K562 (cell line): ENCODE measurements at regions not wholly inside any gene's neighbourhood (a gene's known extent, or its start where the extent isn't known, plus 50 kb on each side); places are given as distances from the start of the nearest gene placed in this dataset.

ENCODE experiments used
- ATAC-seq: fragments of 200-7000 bp; cut with Tn5 transposase; 3 replicates; pipeline ENCODE4 v1.9.1; 2020; ENCODE audit warnings: moderate library complexity
- BruUV-seq: library from RNA; stranded (reverse); fragments of 400-500 nt; replicated peaks from 2 replicates; lab custom pipeline; 2021; lab: Mats Ljungman, UMichigan
- CTCF ChIA-PET: fragments of 300-600 bp; formaldehyde crosslinking; extraction: SDS; loops from one replicate; lab custom pipeline; 2021; ENCODE audit warnings: low intra/inter-chr PET ratio; lab: Yijun Ruan, JAX
- POLR2A ChIA-PET: fragments of 300-600, 350-650 bp; sonication (Branson Sonifier 250); formaldehyde crosslinking; extraction: SDS; loops from one replicate; lab custom pipeline; 2021; ENCODE audit warnings: antibody characterized with exemption, inconsistent platforms; lab: Yijun Ruan, JAX
- DNase-seq, 4 experiments: peaks; one replicate each; pipeline versions ENCODE4 v3.0.0 to v3.0.0-alpha.2; 2011 to 2018; ENCODE audit warnings: low spot score in 3 of 4, mixed read lengths in 3 of 4; ENCODE audit errors: extremely low read depth in 1 of 4
- FAIRE-seq: peaks from 2 replicates; lab custom pipeline; 2011; peaks lifted over from hg19 to GRCh38; lab: Jason Lieb, UNC
- H2AFZ ChIP-seq: 2 replicates; pipeline ENCODE4 v1.6.0; 2011; ENCODE audit warnings: low read depth, low read length, control low read depth, inconsistent platforms
- H3K27ac ChIP-seq: fragments of 200-600 bp; 3 replicates; pipeline ENCODE4 v1.8.0; 2011; ENCODE audit warnings: low read depth, mild to moderate bottlenecking, control low read depth, inconsistent platforms, low read length, moderate library complexity, mixed read lengths; ENCODE audit errors: extremely low read depth
- H3K27me3 ChIP-seq, 2 experiments: fragments of 300-600 bp in 1 of 2; 2 replicates in 1 of 2; 3 replicates in 1 of 2; pipeline versions ENCODE4 v1.6.0 to v1.8.0; 2011; ENCODE audit warnings: inconsistent platforms in 2 of 2, low read length in 2 of 2, mild to moderate bottlenecking in 1 of 2, mixed read lengths in 1 of 2, moderate library complexity in 1 of 2; ENCODE audit not compliant: control insufficient read depth in 2 of 2, insufficient read depth in 2 of 2
- H3K36me3 ChIP-seq: fragments of 300-600 bp; 3 replicates; pipeline ENCODE4 v1.8.0; 2011; ENCODE audit warnings: mild to moderate bottlenecking, low read length, inconsistent platforms; ENCODE audit not compliant: control insufficient read depth, insufficient read depth
- H3K4me1 ChIP-seq, 2 experiments: fragments of 200-600 bp in 1 of 2; replicated peaks in 1 of 2; 2 replicates in 1 of 2; 3 replicates in 1 of 2; pipeline versions ENCODE4 v1.5.1 to v1.8.0; 2011; ENCODE audit warnings: inconsistent platforms in 2 of 2, low read length in 2 of 2, mild to moderate bottlenecking in 1 of 2, mixed read lengths in 1 of 2, moderate library complexity in 1 of 2; ENCODE audit not compliant: control insufficient read depth in 2 of 2, insufficient read depth in 2 of 2
- H3K4me2 ChIP-seq: 2 replicates; pipeline ENCODE4 v1.6.1; 2011; ENCODE audit warnings: low read length, control low read depth, inconsistent platforms, mixed read lengths; ENCODE audit not compliant: insufficient read depth
- H3K4me3 ChIP-seq: fragments of 200-600 bp; sonication (generic), shearing (Covaris generic); 2 replicates; pipeline ENCODE4 v1.5.1; 2016; ENCODE audit warnings: control low read depth, inconsistent platforms
- H3K79me2 ChIP-seq: fragments of 200-600 bp; 3 replicates; pipeline ENCODE4 v1.8.0; 2011; ENCODE audit warnings: low read length, inconsistent platforms; ENCODE audit not compliant: control insufficient read depth, insufficient read depth
- H3K9ac ChIP-seq, 2 experiments: 2 replicates each; pipeline versions ENCODE4 v1.6.0 to v1.6.1; 2011; ENCODE audit warnings: low read depth in 2 of 2, low read length in 2 of 2, control low read depth in 1 of 2, inconsistent platforms in 1 of 2, mild to moderate bottlenecking in 1 of 2, mixed read lengths in 1 of 2; ENCODE audit not compliant: insufficient read depth in 1 of 2
- H3K9me1 ChIP-seq: one replicate; pipeline ENCODE4 v1.6.0; 2011; ENCODE audit warnings: inconsistent platforms, mild to moderate bottlenecking, low read length, moderate library complexity; ENCODE audit not compliant: control insufficient read depth, insufficient read depth
- H3K9me3 ChIP-seq: replicated peaks from 2 replicates; pipeline ENCODE4 v1.5.1; 2011; ENCODE audit warnings: low read depth, low read length, inconsistent platforms; ENCODE audit not compliant: control insufficient read depth, insufficient read depth
- H4K20me1 ChIP-seq: replicated peaks from 2 replicates; pipeline ENCODE4 v1.6.1; 2011; ENCODE audit warnings: low read length, inconsistent platforms, mixed read lengths; ENCODE audit not compliant: control insufficient read depth, insufficient read depth
- E2F3 ChIP-seq: fragments of 250-450 bp; sonication (Bioruptor Pico); IDR thresholded peaks from 2 replicates; pipeline ENCODE4 v1.4.0; 2020; ENCODE audit warnings: mild to moderate bottlenecking
- ETS2 ChIP-seq: IDR thresholded peaks from 2 replicates; pipeline ENCODE4 v1.6.1; 2016; ENCODE audit warnings: borderline replicate concordance, missing genetic modification characterization, mild to moderate bottlenecking, moderate library complexity, missing compliant biosample characterization; ENCODE audit not compliant: poor library complexity, severe bottlenecking
- EZH2 ChIP-seq: IDR thresholded peaks from 2 replicates; pipeline ENCODE4 v1.6.1; 2012; ENCODE audit warnings: low read depth, mild to moderate bottlenecking, inconsistent platforms, low read length, borderline replicate concordance
- HDGF ChIP-seq: fragments of 450-650 bp; IDR thresholded peaks from 2 replicates; pipeline ENCODE4 v1.6.1; 2016
- HNRNPK ChIP-seq: fragments of 200-400 bp; formaldehyde crosslinking; IDR thresholded peaks from one replicate; pipeline ENCODE4 v1.6.1; 2018; ENCODE audit warnings: mild to moderate bottlenecking, low read depth, low read length; ENCODE audit not compliant: poor library complexity, severe bottlenecking
- KAT7 ChIP-seq: sonication (generic); formaldehyde crosslinking; IDR thresholded peaks from 2 replicates; pipeline ENCODE4 v1.8.0; 2022; ENCODE audit warnings: missing genetic modification reagents, mild to moderate bottlenecking, borderline replicate concordance
- KDM1A ChIP-seq, 2 experiments: fragments of 450-650 bp; IDR thresholded peaks; 2 replicates each; pipeline ENCODE4 v1.6.1; 2016; ENCODE audit warnings: mild to moderate bottlenecking in 2 of 2
- MAFF ChIP-seq: IDR thresholded peaks from 2 replicates; pipeline ENCODE4 v1.6.1; 2012; ENCODE audit warnings: low read length, improper control_type of control experiment
- RB1 ChIP-seq: fragments of 450-650 bp; IDR thresholded peaks from 2 replicates; pipeline ENCODE4 v1.6.1; 2017; ENCODE audit warnings: low read depth, mild to moderate bottlenecking
- RBM15 ChIP-seq: fragments of 200-400 bp; formaldehyde crosslinking; IDR thresholded peaks from 2 replicates; pipeline ENCODE4 v1.6.1; 2018; ENCODE audit warnings: mild to moderate bottlenecking, low read length, moderate library complexity; ENCODE audit not compliant: insufficient read depth
- SP1 ChIP-seq: sonication (generic); formaldehyde crosslinking; IDR thresholded peaks from 2 replicates; pipeline ENCODE4 v1.8.1; 2022; ENCODE audit warnings: mild to moderate bottlenecking, missing genetic modification reagents
- THRA ChIP-seq: fragments of 450-650 bp; IDR thresholded peaks from 2 replicates; pipeline ENCODE4 v1.6.1; 2017; ENCODE audit warnings: mild to moderate bottlenecking, moderate library complexity
- TOE1 ChIP-seq, 2 experiments: fragments of 450-650 bp in 1 of 2; sonication (generic) in 1 of 2; formaldehyde crosslinking in 1 of 2; IDR thresholded peaks; 2 replicates each; pipeline versions ENCODE4 v1.7.1 to v1.8.0; 2016 to 2022; ENCODE audit warnings: borderline replicate concordance in 2 of 2, mild to moderate bottlenecking in 2 of 2, antibody characterized with exemption in 1 of 2, inconsistent platforms in 1 of 2, low read depth in 1 of 2, missing genetic modification reagents in 1 of 2, moderate library complexity in 1 of 2
- ZBTB5 ChIP-seq: fragments of 450-650 bp; IDR thresholded peaks from 2 replicates; pipeline ENCODE4 v1.6.1; 2017; ENCODE audit warnings: antibody characterized with exemption
- ZBTB8A ChIP-seq: fragments of 450-650 bp; IDR thresholded peaks from 2 replicates; pipeline ENCODE4 v1.6.1; 2018; ENCODE audit warnings: mild to moderate bottlenecking, moderate library complexity; ENCODE audit not compliant: partially characterized antibody
- ZNF134 ChIP-seq: fragments of 250-450 bp; sonication (Bioruptor Pico); conservative IDR thresholded peaks from 2 replicates; pipeline ENCODE4 v1.4.0; 2020
- ZNF316 ChIP-seq: fragments of 450-650 bp; IDR thresholded peaks from 2 replicates; pipeline ENCODE4 v1.6.1; 2016
- ZNF436 ChIP-seq: fragments of 250-450, 450-650 bp; sonication (Bioruptor Pico); formaldehyde crosslinking; IDR thresholded peaks from 2 replicates; pipeline ENCODE4 v1.7.0; 2020; ENCODE audit warnings: mild to moderate bottlenecking
- ZNF77 ChIP-seq: fragments of 250-450 bp; sonication (Bioruptor Pico); IDR thresholded peaks from 2 replicates; pipeline ENCODE4 v1.5.0; 2020
- in situ Hi-C: fragments of 300-500 bp; cut with MboI; formaldehyde crosslinking; loops from 4 replicates; pipeline ENCODE4 v1.15.0; 2018; ENCODE audit warnings: inconsistent platforms, mixed read lengths
- intact Hi-C: fragments of 100-400 bp; cut with micrococcal nuclease; formaldehyde crosslinking; loops from 2 replicates; pipeline ENCODE4 v1.14.2; 2022

GRCh38 chr11:26234451-26234850 lies 97.5 kb upstream of the ANO3 start (continued):
- TF ChIP-seq ZBTB5: no peak
- no peak for TF ChIP-seq ZNF436

- Histone ChIP-seq H3K4me2 (no peak overlapping the region), H3K4me3 (no peak overlapping the region), H3K27me3 (no peaks in the 10 kb centered on the region), H3K9me3 (no peaks in the 10 kb centered on the region), H3K9me1 (no peaks in the 10 kb centered on the region), H3K36me3 (no peaks in the 10 kb centered on the region), H3K27ac (no peak overlapping the region), H4K20me1 (no peaks in the 10 kb centered on the region), H3K4me1 (no peaks in the 10 kb centered on the region), H2AFZ (no peak overlapping the region), H3K79me2 (no peaks in the 10 kb centered on the region), H3K9ac (no peak overlapping the region)
- BruUV-seq: no TSS peak
- DNase-seq (no peak), FAIRE-seq (no peak), ATAC-seq (no peak)
- CTCF ChIA-PET: no interaction called here
- in situ Hi-C loops (no loop called here), intact Hi-C loops (no loop called here)
- POLR2A ChIA-PET: no interaction called here
- no peak for TF ChIP-seq RB1
- TF ChIP-seq THRA: no peak
- no peak for TF ChIP-seq ZBTB8A
- TF ChIP-seq ETS2 (tag): no peak
- TF ChIP-seq KDM1A (IDR thresholded peaks at IDR 0.05): no peak
- TF ChIP-seq SP1 (CRISPR knock-in tag): no peak
- TF ChIP-seq HDGF: no peak
- TF ChIP-seq E2F3 (CRISPR knock-in tag): no peak
- no peak for TF ChIP-seq MAFF
- TF ChIP-seq ZNF77 (CRISPR knock-in tag): no peak
- TF ChIP-seq RBM15: no peak
- no peak for TF ChIP-seq ZNF134 (CRISPR knock-in tag)
- no peak for TF ChIP-seq KAT7 (CRISPR knock-in tag)
- TF ChIP-seq TOE1 (IDR thresholded peaks at IDR 0.05; ENCODE audit: borderline replicate concordance): no peak
- TF ChIP-seq TOE1 (CRISPR knock-in tag; IDR thresholded peaks at IDR 0.05; ENCODE audit: borderline replicate concordance, low read depth): no peak
- TF ChIP-seq ZNF316: no peak
- no peak for TF ChIP-seq HNRNPK
- no peak for TF ChIP-seq EZH2
These were observed 88.5 kb upstream of the ANO3 start for GRCh38 chr11:26243426-26243825.
